ENCODE measurements at regions not wholly inside any gene's neighbourhood (a gene's known extent, or its start where the extent isn't known, plus 50 kb on each side); places are given as distances from the start of the nearest gene placed in this dataset.
A peak's percentile ranks its signal among the peaks of the same experiment; 100 is the strongest.

- no peak for DNase-seq
These were observed 123.9 kb downstream of the BCOR start for GRCh38 chrX:39973810-39974209.

- no peak for DNase-seq
These were observed 123.5 kb downstream of the BCOR start for GRCh38 chrX:39974270-39974669.

- peak; percentile 37 for DNase-seq
These were observed 122.4 kb downstream of the BCOR start for GRCh38 chrX:39975101-39975925.

GRCh38 chrX:39981946-39982345, 115.8 kb downstream of the BCOR start:
- no peak for DNase-seq

- peak; percentile 53 for DNase-seq
These were observed 114.8 kb downstream of the BCOR start for GRCh38 chrX:39982948-39983347.

GRCh38 chrX:39983715-39984114, 114.0 kb downstream of the BCOR start:
- no peak for DNase-seq

GRCh38 chrX:39984191-39984956, 113.4 kb downstream of the BCOR start:
- peak; percentile 2 for DNase-seq

- no peak for DNase-seq
These were observed 112.7 kb downstream of the BCOR start for GRCh38 chrX:39985071-39985470.

GRCh38 chrX:39985551-39985950, 112.2 kb downstream of the BCOR start:
- DNase-seq = no peak

- DNase-seq = no peak
These were observed 109.3 kb downstream of the BCOR start for GRCh38 chrX:39988496-39988895.

- no peak for DNase-seq
These were observed 107.4 kb downstream of the BCOR start for GRCh38 chrX:39990388-39990787.

GRCh38 chrX:39992300-39992699, 105.5 kb downstream of the BCOR start:
- no peak for DNase-seq

- DNase-seq = no peak
These were observed 102.3 kb downstream of the BCOR start for GRCh38 chrX:39995457-39995856.

GRCh38 chrX:39996536-39996935, 101.2 kb downstream of the BCOR start:
- DNase-seq = no peak

- no peak for DNase-seq
These were observed 98.9 kb downstream of the BCOR start for GRCh38 chrX:39998636-39999406.
